ENCODE measurements at regions not wholly inside any gene's neighbourhood (a gene's known extent, or its start where the extent isn't known, plus 50 kb on each side); places are given as distances from the start of the nearest gene placed in this dataset.

DNA sequence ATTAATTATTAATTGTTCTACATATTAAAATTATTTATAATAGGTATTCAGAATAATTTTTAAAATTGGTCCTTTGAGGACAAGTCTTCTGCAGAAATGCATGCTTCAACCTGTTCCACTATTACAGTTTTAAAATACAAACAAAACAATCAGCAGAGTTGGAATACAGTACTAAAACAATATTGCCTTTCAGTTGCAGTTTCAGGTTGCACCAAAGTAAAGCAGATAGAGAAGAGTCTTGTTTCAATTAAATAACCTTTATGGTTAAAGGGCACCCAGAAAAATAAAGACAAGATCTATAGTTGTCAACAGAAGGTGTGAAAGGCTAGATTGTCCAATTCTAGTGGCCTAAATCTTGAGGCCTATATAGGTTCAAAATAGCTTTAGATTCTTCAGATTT is 424.5 kb downstream of the FOXG1 start:
- TF ChIP-seq CTCF (IDR thresholded peaks at IDR 0.05) (no peak), EZH2 (IDR thresholded peaks at IDR 0.05; ENCODE audit: borderline replicate concordance, insufficient read depth, low read depth, low read length, poor library complexity, severe bottlenecking) (no peak)

Data from B cell (primary cell).